Aorta (tissue), 5 donors: ENCODE measurements at regions not wholly inside any gene's neighbourhood (a gene's known extent, or its start where the extent isn't known, plus 50 kb on each side); places are given as distances from the start of the nearest gene placed in this dataset.

Experiments used
- ATAC-seq: fragments of 200-7000 bp; cut with Tn5 transposase; one replicate; pipeline ENCODE4 v1.9.1; 2022; ENCODE audit warnings: moderate library complexity; ENCODE audit not compliant: low FRiP score
- DNase-seq, 2 donors: peaks; one replicate each; pipeline ENCODE4 v3.0.0-alpha.2; 2020
- H3K27ac ChIP-seq, 2 donors: one replicate each; pipeline ENCODE4 v1.5.1; 2013; ENCODE audit warnings: low read length in 2 of 2, mild to moderate bottlenecking in 2 of 2, moderate library complexity in 2 of 2, control low read depth in 1 of 2, inconsistent platforms in 1 of 2, low read depth in 1 of 2
- H3K27me3 ChIP-seq, 2 donors: one replicate each; pipeline ENCODE4 v1.6.1; 2013; ENCODE audit warnings: control low read depth in 1 of 2, low read length in 1 of 2, mild to moderate bottlenecking in 1 of 2, moderate library complexity in 1 of 2; ENCODE audit not compliant: insufficient read depth in 2 of 2, control insufficient read depth in 1 of 2
- H3K36me3 ChIP-seq, 2 donors: one replicate each; pipeline ENCODE4 v1.6.1; 2013; ENCODE audit warnings: control low read depth in 1 of 2, low read length in 1 of 2, mild to moderate bottlenecking in 1 of 2; ENCODE audit not compliant: insufficient read depth in 2 of 2, control insufficient read depth in 1 of 2
- H3K4me1 ChIP-seq, 2 donors: one replicate each; pipeline ENCODE4 v1.6.1; 2013; ENCODE audit warnings: low read length in 2 of 2, control low read depth in 1 of 2, mild to moderate bottlenecking in 1 of 2, moderate library complexity in 1 of 2; ENCODE audit not compliant: insufficient read depth in 2 of 2, control insufficient read depth in 1 of 2
- H3K4me3 ChIP-seq, 2 donors: one replicate each; pipeline ENCODE4 v1.5.1; 2013; ENCODE audit warnings: low read length in 2 of 2, control low read depth in 1 of 2, mild to moderate bottlenecking in 1 of 2
- H3K9me3 ChIP-seq: one replicate; pipeline ENCODE4 v1.6.1; 2013; ENCODE audit warnings: mild to moderate bottlenecking, low read length; ENCODE audit not compliant: control insufficient read depth
- WGBS, 2 donors: extraction: QIAGEN DNeasy Blood & Tissue Kit; methylation state at CpG; one replicate each; pipeline ENCODE4 v1.1.7; 2013; 5-methylcytosine and 5-hydroxymethylcytosine counted together
- intact Hi-C, 2 donors: fragments of 100-400 bp; cut with DNase I; formaldehyde crosslinking; loops; one replicate each; pipeline versions ENCODE4 v1.14.2 to v1.15.0; 2022
- donor health status: healthy with polysubstance abuse.
- donor health status: Bipolar disorder and iron deficiency.
- donor health status: DM: no; HTN: no; CAD: no.
- donor health status: DM: no; HTN: no; CAD: no.
- donor health status: DM: yes; HTN: yes; CAD: no.

- H3K4me1 ChIP-seq: no peaks in the 10 kb centered on the region
- ATAC-seq (peak; percentile 89), DNase-seq (peak; percentile 72 to 88)
- H3K27me3 ChIP-seq: no peaks in the 10 kb centered on the region
- H3K36me3 ChIP-seq: no peaks in the 10 kb centered on the region
- H3K4me3 ChIP-seq: no peak overlapping the region
- WGBS, 2 donors: 15 to 16% methylated on average over 35 of the region's 35 CpGs
- H3K9me3 ChIP-seq: no peaks in the 10 kb centered on the region
- no peak overlapping the region for H3K27ac ChIP-seq
- intact Hi-C loops: loop anchor here in 1 of 2 donors (2.0 kb wide), 1 partner anchor 743 kb away; no protein-coding TSS in a partner anchor
Measured at GRCh38 chr14:94689218-94689984, 77.2 kb downstream of the SERPINA3 start.

- peak in 1 of 2 donors; percentile 62 for DNase-seq
- 90 to 92% methylated on average over 13 of the region's 13 CpGs for WGBS, 2 donors
- ATAC-seq: no peak
- Histone ChIP-seq H3K9me3 (no peaks in the 10 kb centered on the region), H3K27ac (no peak overlapping the region), H3K27me3 (no peaks in the 10 kb centered on the region), H3K4me3 (no peak overlapping the region), H3K4me1 (no peaks in the 10 kb centered on the region), H3K36me3 (no peaks in the 10 kb centered on the region)
- intact Hi-C loops: no loop called here
Measured at GRCh38 chr14:94686511-94687160, 74.4 kb downstream of the SERPINA3 start.

- ATAC-seq: no peak
- Histone ChIP-seq H3K9me3 (no peaks in the 10 kb centered on the region), H3K4me1 (no peaks in the 10 kb centered on the region), H3K36me3 (no peaks in the 10 kb centered on the region), H3K27me3 (no peaks in the 10 kb centered on the region), H3K27ac (no peak overlapping the region), H3K4me3 (no peak overlapping the region)
- WGBS, 2 donors: 86 to 91% methylated on average over 9 of the region's 9 CpGs
- peak in 1 of 2 donors; percentile 22 for DNase-seq
- intact Hi-C loops: no loop called here
Measured at GRCh38 chr14:94685681-94686485, 73.7 kb downstream of the SERPINA3 start.

- no peak overlapping the region for H3K4me3 ChIP-seq
- H3K27ac ChIP-seq: no peak overlapping the region
- DNase-seq (peak in 1 of 2 donors; percentile 59), ATAC-seq (no peak)
- WGBS, 2 donors: 86 to 88% methylated on average over 7 of the region's 7 CpGs
- no peaks in the 10 kb centered on the region for H3K36me3 ChIP-seq
- no peaks in the 10 kb centered on the region for H3K27me3 ChIP-seq
- intact Hi-C loops: no loop called here
- no peaks in the 10 kb centered on the region for H3K9me3 ChIP-seq
- no peaks in the 10 kb centered on the region for H3K4me1 ChIP-seq
Measured at GRCh38 chr14:94685166-94685581, 73.0 kb downstream of the SERPINA3 start.

- Histone ChIP-seq H3K27ac (no peak overlapping the region), H3K4me3 (no peak overlapping the region), H3K9me3 (no peaks in the 10 kb centered on the region), H3K36me3 (no peaks in the 10 kb centered on the region), H3K4me1 (no peaks in the 10 kb centered on the region), H3K27me3 (no peaks in the 10 kb centered on the region)
- peak in 1 of 2 donors; percentile 10 for DNase-seq
- no peak for ATAC-seq
- intact Hi-C loops: no loop called here
- 90 to 92% methylated on average over 5 of the region's 5 CpGs for WGBS, 2 donors
Measured at GRCh38 chr14:94682736-94683135, 70.5 kb downstream of the SERPINA3 start.

- no peaks in the 10 kb centered on the region for H3K4me1 ChIP-seq
- peak in 1 of 2 donors; percentile 14 for DNase-seq
- intact Hi-C loops: no loop called here
- no peaks in the 10 kb centered on the region for H3K36me3 ChIP-seq
- H3K9me3 ChIP-seq: no peaks in the 10 kb centered on the region
- 76 to 81% methylated on average over 14 of the region's 14 CpGs for WGBS, 2 donors
- ATAC-seq: no peak
- no peak overlapping the region for H3K4me3 ChIP-seq
- no peak overlapping the region for H3K27ac ChIP-seq
- H3K27me3 ChIP-seq: no peaks in the 10 kb centered on the region
Measured at GRCh38 chr14:94682061-94682516, 69.9 kb downstream of the SERPINA3 start.

- DNase-seq (peak in 1 of 2 donors; percentile 65), ATAC-seq (no peak)
- intact Hi-C loops: no loop called here
- WGBS, 2 donors: 83 to 84% methylated on average over 15 of the region's 15 CpGs
- Histone ChIP-seq H3K9me3 (no peaks in the 10 kb centered on the region), H3K27ac (no peak overlapping the region), H3K4me1 (no peaks in the 10 kb centered on the region), H3K36me3 (no peaks in the 10 kb centered on the region), H3K27me3 (no peaks in the 10 kb centered on the region), H3K4me3 (no peak overlapping the region)
Measured at GRCh38 chr14:94681300-94682060, 69.3 kb downstream of the SERPINA3 start.

GRCh38 chr14:94680862-94681288, 68.7 kb downstream of the SERPINA3 start:
- no peak for ATAC-seq
- Histone ChIP-seq H3K27me3 (no peaks in the 10 kb centered on the region), H3K9me3 (no peaks in the 10 kb centered on the region), H3K36me3 (no peaks in the 10 kb centered on the region), H3K4me1 (no peaks in the 10 kb centered on the region), H3K4me3 (no peak overlapping the region), H3K27ac (no peak overlapping the region)
- DNase-seq: peak in 1 of 2 donors; percentile 23
- 74 to 87% methylated on average over 6 of the region's 6 CpGs for WGBS, 2 donors
- intact Hi-C loops: no loop called here
